ENCODE measurements at regions not wholly inside any gene's neighbourhood (a gene's known extent, or its start where the extent isn't known, plus 50 kb on each side); places are given as distances from the start of the nearest gene placed in this dataset.

GRCh38 chr2:56626927-56627326 lies 443.1 kb downstream of the CCDC85A start:
- DNase-seq: no peak

DNA sequence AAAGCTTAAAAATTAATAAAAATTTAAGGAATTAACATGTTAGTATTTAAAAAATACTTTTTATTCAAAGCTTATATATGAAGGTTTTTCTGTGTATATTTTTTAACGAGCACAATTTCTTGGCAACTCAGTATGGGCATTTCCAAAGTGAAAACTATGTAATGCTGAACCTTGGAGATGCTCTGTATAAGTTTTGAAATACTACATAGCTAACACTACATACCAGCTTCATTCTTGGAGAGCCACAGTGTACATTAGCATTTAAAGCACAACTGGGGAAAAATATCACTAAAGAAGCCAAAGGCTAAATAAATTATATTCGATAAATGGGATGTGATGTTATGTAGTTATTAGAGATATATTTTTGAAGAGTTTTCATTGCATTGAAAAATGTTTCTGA lies 446.5 kb downstream of the CCDC85A start:
- DNase-seq: no peak

DNA sequence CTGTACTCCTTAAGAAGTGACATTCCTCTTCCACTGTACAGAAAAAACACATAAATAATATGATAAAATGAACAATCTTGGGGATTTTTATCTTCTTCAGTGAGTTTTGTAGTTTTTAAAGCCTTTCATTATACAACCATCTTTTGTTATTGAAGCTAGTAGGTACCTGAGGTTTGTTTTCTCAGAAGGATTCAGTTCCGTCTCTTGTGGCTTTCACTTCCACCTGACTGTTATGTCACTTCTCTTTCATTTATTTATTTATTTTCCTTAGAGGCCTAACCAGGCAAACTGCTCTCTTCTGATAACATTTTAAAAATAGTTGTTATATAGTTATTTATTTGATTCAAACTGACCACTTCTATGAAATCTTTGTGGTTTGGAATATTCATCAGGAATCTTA lies 464.2 kb downstream of the CCDC85A start:
- no peak for DNase-seq

DNA sequence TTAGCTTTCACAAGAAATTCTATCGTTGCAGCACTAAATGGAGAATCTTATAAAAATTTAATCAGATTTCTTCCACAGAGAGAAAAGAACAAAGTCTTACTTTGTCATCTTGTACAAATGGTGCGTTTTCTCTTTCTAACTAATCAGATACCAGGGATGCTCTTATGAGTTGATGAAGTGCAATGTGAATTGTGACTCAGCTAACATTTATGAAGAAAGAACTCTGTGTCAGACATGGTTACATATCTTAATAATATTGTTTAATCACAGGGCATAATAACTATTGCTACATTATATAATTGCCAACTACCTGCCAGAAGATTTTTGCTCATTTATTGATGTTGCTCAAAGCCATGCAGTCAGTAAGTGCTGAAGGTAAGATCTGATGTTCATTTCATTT lies 465.0 kb downstream of the CCDC85A start:
- DNase-seq: no peak

GRCh38 chr2:56654936-56655335 lies 471.1 kb downstream of the CCDC85A start:
- DNase-seq: no peak

DNA sequence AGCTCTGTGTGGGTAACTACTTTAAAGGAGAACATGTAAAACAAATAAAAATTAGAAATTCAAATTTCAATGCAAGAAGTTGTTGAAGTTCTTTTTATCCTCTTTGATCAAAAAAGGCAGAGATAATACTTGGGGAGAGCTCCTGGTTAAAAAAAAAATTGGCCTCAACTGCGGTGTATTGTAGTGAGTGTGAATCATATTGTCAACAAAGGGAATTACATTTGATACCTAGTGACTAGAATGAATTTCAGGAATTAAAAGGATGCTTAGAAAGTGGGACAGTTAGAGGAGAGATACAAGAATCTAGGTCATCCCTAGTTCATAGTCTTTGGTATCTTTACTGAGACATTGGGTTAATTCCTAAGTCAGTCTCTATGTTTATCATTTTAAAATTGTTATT lies 473.0 kb downstream of the CCDC85A start:
- DNase-seq: no peak

GRCh38 chr2:56666777-56667176 lies 483.0 kb downstream of the CCDC85A start:
- DNase-seq: no peak

GRCh38 chr2:56671973-56672569 lies 488.3 kb downstream of the CCDC85A start:
- DNase-seq: no peak

GRCh38 chr2:56674084-56674483 lies 490.3 kb downstream of the CCDC85A start:
- DNase-seq: no peak

DNA sequence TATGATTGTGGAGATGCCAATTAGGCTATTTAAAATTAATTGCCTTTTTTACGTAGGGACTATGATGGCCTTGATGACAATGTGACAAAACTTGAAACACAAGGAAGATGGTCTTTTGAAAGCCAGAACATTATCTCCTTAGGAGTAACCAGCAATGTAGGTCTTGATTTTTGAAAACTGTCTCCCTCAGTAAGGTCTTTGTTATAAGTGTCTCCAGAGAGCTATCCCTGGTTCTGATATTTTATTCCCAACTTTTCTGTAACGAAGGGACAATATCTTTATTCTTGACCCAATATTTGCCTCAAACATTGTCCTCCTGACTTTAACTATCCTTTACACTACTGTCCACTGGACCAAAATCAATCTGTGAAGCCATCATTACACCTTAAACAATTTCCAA lies 493.2 kb downstream of the CCDC85A start:
- DNase-seq: no peak

GRCh38 chr2:56680971-56681631 lies 497.3 kb downstream of the CCDC85A start:
- no peak for DNase-seq

DNA sequence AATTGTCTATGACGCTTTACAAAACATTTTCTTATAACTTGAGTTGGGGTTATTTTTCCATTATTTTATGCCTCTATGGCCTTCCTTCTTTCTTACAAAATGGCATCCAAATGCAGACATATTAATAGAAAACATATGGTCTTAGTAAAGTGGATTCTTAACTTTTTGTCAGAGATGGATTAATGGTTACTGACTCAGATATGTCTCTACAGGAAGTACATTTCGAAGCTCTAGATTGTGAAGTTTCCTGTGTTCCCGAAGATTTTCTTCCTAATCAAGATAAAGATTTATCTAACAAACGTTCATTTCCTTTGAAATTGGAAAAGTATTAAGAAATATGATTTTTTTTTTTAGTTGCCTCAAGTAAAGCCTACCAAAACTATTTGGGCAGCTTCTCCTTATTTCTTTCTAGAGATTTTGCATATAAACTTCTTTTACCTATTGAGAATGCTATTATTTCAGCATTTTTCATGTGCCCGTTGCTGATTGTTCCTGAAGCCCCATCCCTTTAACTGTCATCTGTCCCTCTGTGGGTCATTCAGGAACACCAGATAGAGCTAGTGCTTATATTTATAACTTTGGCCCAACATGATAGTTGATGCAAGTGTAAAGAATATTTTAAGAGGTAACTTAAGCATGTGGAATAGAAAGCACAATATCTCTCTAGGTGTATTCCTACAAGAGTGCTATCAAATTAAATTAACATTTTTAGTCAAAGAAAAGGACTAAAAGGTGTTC lies 498.0 kb downstream of the CCDC85A start:
- no peak for DNase-seq

DNA sequence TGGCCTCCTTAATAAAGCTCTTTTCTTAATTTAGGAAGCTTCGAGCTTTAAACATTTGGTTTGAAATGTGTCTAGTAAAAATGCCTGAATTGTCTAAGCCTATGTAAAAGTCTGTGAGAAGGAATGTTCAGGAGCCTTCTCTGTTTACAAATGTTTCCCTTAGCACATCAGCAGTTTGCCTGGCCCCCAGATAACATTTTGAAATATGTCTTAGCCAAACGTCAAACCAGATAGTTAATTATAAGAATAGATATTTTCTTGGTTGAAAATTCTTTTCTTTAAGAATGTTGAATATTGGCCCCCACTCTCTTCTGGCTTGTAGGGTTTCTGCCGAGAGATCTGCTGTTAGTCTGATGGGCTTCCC lies 498.6 kb downstream of the CCDC85A start:
- no peak for DNase-seq

GRCh38 chr2:56684327-56684726 lies 500.5 kb downstream of the CCDC85A start:
- DNase-seq: no peak

DNA sequence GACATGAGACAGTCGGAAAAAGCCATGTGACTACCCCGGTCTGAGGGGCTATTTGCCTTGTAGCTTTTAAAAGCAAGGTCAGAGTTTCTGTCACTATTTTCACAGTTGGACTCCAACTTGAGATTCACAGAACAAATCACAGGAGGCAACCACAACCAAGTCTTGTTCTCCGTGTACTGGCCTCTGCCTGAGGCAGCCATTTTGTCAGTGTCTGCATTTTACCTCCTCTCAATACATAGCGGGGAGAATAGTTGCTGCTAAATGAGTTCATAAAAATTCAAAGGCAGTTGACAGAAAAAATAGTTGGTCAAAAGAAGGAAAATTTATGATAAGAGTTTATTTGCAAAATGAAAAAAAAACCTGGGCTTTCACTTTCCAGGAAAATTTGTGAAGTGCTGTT lies 501.4 kb downstream of the CCDC85A start:
- DNase-seq: no peak

DNA sequence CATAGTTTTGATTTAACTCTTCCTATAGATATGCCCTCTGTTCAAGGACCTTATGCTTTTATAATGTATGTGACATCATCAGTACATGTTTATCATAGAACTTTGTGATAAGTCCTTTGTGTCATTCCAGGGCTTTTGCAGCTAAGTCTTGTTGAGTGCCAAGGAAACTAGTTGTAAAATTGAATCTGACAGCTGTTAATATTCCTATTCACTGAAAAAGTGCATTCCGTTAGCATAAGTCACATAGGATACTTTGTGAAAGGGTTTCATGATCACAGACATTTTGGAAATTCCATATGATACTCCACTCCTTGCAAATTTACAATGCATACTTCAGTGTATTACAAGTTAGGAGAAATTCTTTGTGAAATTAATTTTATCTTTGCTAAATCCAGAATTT lies 503.4 kb downstream of the CCDC85A start:
- DNase-seq: no peak

DNA sequence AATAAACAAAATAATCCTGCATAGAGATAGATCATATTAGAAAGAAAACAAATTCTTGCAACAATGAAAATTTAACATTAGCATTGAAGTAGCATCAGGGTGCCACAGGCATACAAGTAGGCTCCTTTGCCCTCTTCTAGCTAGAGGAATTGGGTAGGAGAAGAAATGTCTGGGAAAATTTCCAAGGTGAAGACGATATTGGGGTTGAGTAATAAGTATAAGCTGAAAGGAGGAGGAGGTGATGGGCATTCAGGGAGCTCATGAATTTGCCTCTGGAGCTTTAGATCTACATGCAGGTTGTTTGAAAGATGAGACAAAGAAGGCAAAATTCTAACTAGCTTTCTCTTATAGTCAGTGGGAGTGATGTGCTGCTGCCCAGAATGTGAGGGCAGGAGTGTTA lies 504.9 kb downstream of the CCDC85A start:
- DNase-seq: no peak

- no peak for DNase-seq
Measured at GRCh38 chr2:56693501-56693900, 509.7 kb downstream of the CCDC85A start.

- no peak for DNase-seq
Measured at GRCh38 chr2:56703001-56703400, 519.2 kb downstream of the CCDC85A start.

- DNase-seq: no peak
Measured at GRCh38 chr2:56705713-56706112, 521.9 kb downstream of the CCDC85A start.

GRCh38 chr2:56707218-56707617 lies 523.4 kb downstream of the CCDC85A start:
- DNase-seq: no peak

- no peak for DNase-seq
Measured at GRCh38 chr2:56707650-56708049, 523.9 kb downstream of the CCDC85A start.

- DNase-seq: no peak
Measured at GRCh38 chr2:56709181-56709580, 525.4 kb downstream of the CCDC85A start.

DNA sequence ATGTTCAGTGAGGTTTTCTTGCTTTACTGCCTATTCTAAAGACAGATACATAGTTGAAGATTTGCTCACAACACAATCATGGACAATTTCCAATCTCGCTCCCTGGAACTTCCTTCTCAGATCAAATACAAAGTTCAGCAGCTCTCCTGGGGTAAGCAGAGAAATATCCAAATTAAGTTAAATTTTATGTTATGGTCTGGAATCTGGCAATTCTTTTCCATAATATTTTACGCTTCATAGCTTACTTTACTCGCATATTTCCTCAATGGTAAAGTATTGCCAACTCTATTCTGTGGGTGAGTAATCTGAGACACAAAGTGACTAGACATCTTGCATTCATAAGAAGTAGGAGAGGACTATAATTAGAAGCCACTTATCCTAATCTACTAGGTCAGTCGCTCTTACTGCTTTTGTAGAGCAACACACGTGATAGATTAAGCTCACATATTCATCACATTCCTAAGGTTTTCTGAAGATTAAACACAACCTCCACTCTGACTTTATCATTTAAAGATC lies 529.4 kb downstream of the CCDC85A start:
- DNase-seq: no peak

Data from CD4-positive, alpha-beta T cell treated with Interleukin-12 subunit alpha and Interleukin-12 subunit beta, for 1 hour (primary cell).